ENCODE measurements at regions not wholly inside any gene's neighbourhood (a gene's known extent, or its start where the extent isn't known, plus 50 kb on each side); places are given as distances from the start of the nearest gene placed in this dataset.
"Not testable (repeated sequence)": the region's sequence is repeated elsewhere in the genome, so short reads cannot be mapped to it uniquely, and the experiment has no call there.

DNA sequence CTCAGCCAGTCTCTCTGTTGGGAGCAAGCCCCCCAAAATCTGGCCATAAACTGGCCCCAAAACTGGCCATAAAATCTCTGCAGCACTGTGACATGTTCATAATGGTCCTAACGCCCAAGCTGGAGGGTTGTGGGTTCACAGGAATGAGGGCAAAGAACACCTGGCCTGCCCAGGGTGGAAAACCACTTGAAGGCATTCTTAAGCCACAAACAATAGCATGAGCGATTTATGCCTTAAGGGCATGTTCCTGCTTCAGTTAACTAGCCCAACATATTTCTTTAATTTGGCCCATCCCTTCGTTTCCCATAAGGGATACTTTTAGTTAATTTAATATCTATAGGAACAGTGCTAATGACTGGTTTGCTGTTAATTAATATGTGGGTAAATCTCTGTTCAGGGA is 205.8 kb downstream of the ALG10 start:
- not testable (repeated sequence) for TF ChIP-seq YY1 (IDR thresholded peaks at IDR 0.05; ENCODE audit: insufficient read depth, insufficient read length); ZNF274 (IDR thresholded peaks at IDR 0.05; ENCODE audit: low read depth, low read length); SUZ12 (IDR thresholded peaks at IDR 0.05; ENCODE audit: extremely low read depth, insufficient read depth, insufficient read length)
